ENCODE measurements at regions not wholly inside any gene's neighbourhood (a gene's known extent, or its start where the extent isn't known, plus 50 kb on each side); places are given as distances from the start of the nearest gene placed in this dataset.

DNA sequence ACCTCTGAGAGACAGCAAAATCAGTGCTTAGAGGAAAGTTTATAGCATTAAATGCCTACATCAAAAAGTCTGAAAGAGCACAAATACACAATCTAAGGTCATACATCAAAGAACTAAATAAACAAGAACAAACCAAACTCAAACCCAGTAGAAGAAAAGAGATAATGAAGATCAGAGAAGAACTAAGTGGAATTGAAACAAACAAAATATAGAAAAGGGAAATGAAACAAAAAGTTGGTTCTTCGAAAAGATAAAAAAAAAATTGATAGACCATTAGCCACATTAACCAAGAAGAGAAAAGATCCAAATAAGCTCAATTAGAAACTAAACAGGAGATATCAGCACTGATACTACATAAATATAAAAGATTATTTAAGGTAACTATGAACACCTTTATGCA, 280.0 kb upstream of the NRG3 start:
- TF ChIP-seq, protein P1, sequence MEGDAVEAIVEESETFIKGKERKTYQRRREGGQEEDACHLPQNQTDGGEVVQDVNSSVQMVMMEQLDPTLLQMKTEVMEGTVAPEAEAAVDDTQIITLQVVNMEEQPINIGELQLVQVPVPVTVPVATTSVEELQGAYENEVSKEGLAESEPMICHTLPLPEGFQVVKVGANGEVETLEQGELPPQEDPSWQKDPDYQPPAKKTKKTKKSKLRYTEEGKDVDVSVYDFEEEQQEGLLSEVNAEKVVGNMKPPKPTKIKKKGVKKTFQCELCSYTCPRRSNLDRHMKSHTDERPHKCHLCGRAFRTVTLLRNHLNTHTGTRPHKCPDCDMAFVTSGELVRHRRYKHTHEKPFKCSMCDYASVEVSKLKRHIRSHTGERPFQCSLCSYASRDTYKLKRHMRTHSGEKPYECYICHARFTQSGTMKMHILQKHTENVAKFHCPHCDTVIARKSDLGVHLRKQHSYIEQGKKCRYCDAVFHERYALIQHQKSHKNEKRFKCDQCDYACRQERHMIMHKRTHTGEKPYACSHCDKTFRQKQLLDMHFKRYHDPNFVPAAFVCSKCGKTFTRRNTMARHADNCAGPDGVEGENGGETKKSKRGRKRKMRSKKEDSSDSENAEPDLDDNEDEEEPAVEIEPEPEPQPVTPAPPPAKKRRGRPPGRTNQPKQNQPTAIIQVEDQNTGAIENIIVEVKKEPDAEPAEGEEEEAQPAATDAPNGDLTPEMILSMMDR (IDR thresholded peaks at IDR 0.05; ENCODE audit: low read depth, low read length, poor library complexity, severe bottlenecking), result no peak
- TF ChIP-seq EZH2phosphoT487 (IDR thresholded peaks at IDR 0.05; ENCODE audit: borderline replicate concordance, low read length), result no peak

All from DOHH2 (cell line).